T follicular helper cell (primary cell): ENCODE measurements at regions not wholly inside any gene's neighbourhood (a gene's known extent, or its start where the extent isn't known, plus 50 kb on each side); places are given as distances from the start of the nearest gene placed in this dataset.

Source experiments
- DNase-seq: peaks from one replicate; pipeline ENCODE4 v3.0.0-alpha.2; 2020; ENCODE audit warnings: low read depth

- no peak for DNase-seq
These were observed 356.3 kb upstream of the PROK2 start for GRCh38 chr3:72141264-72141663.

DNA sequence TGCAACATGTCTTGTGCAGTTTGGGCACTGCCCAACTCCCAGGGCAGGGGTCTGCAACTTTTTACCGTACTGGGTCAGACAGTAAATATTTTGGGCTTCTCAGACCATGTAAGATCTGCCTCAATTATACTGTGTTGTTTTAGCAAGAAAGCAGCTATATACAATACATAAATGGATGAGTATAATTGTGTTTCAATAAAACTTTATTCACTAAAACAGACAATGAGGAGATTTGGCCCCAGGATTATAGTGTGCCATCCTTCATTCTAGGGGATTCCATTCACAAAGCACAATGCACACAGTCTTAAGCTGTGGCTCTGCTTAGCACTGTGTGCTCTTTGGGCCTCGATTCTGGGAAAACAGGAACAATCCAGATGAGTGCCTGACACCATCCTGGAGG is 354.4 kb upstream of the PROK2 start:
- no peak for DNase-seq

DNA sequence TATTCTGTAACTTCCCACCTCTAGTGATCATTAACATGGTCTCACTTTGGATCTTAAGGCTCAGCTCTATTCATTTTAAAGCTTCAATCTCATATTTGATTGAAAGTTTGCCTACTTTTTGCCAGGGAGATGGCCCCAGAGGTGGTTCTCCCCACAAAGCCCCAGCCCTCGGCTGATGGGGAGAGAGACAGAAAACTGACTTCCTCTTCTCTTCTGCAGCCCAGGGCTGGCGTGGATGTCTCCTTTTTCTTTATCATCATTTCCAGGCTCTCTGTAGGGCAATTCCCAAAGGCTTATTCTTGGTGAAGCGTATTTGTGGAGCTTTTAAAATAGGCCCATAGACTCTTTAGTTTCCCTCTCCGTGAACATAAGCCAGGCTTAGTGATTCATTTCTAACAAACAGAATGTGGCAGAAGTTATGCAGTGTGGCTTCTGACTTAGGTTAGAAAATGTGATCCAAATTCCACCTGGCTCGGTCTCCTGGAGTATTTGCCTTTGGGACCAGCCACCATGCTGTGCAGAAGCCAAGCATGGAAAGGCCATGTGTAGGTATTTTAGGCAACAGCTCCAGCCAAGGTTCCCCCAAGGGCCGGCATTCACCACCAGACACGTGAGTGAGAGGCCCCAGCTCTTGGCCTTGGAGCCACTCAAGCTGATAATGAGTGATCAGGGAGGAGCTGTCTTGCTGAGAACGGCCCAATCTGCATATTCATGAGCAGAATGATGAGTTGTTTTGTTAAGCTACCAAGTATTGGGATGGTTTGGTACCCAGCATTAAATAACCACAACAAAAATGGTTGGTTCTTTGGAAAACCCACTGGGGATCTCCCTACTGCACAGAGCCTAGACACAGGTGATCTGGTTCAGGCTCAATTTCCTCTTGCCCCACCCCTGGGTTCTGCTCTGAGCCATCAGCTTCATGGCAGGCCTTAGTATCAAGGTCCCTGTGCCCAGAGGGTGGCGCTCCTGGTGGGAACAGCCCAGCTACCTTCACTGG is 353.2 kb upstream of the PROK2 start:
- no peak for DNase-seq

DNA sequence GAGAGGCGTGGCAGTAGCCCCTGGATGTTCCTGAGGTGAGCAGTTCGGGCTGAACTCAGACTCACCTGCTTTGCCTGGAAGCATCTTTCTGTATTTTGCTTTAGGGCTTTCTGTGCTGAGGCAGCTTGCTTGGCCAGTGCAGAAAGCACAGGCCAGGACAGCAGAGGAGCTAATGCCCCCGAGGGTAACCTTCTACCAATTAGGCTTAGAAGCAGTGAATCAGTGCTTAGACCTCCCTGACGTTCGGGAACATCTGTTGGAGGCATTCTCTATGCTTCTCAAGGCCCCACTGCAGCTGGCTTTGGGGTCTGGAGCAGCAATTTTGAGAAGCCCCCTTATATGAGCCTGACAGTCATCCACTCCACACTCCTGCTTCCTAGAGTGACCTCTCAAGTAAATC is 350.7 kb upstream of the PROK2 start:
- DNase-seq, result no peak

DNA sequence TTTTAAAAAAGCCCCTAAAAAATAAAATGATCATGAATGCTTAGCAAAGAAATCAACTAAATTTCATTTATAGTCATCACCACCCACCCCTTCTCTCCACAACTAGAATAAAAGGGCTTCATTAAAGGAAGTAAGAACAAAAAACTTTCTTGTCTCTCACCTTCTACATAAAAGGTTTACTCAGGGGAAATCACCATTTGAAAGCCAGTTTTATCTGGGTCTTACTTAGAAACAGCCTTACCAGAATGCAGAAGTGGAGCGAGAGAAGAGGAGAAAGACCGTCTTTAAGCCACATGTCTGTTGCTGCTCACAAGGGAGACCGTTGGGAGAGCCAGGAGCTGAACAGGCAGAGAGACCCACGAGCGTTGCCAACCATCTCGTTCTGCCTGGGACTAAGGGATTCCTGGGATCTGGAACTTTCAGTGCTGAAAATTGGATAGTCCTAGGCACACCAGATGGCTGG is 350.1 kb upstream of the PROK2 start:
- no peak for DNase-seq

DNA sequence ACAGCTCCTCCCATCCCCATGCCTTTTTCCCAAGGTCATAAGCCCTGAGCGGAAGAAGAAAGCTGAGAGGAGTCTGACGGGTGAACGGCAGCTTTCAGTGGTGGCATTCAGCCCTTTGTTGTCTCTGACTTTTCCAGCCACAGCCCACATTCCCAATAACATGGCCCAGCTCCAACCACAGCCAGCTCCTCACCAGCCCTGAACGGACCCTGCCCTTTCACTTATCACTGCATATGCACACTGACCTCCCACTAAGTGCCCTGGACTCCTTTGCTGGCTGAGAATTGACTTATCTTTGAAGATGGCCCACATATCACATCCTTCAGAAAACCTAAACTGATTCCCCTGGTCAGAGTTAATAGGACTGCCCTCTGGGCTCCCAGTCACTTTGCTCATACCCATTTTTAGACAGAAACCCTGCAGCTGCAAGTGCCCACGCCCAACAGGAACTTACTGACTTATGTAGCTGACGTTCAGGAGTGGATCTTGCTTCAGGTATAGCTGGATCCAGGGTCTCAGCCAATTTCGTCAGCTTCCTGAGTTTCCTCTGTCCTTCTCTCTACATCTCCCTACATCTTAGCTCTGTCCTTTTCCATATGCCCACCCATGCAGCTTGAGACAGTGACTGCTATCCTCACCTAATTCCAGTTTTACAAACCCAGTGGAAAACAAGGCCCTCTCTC is 348.5 kb upstream of the PROK2 start:
- no peak for DNase-seq

- DNase-seq, result no peak
These were observed 347.0 kb upstream of the PROK2 start for GRCh38 chr3:72131899-72132298.

GRCh38 chr3:72130565-72130964 is 345.6 kb upstream of the PROK2 start:
- DNase-seq, result no peak

GRCh38 chr3:72129501-72130094 is 344.6 kb upstream of the PROK2 start:
- DNase-seq, result no peak

GRCh38 chr3:72128921-72129320 is 344.0 kb upstream of the PROK2 start:
- no peak for DNase-seq

DNA sequence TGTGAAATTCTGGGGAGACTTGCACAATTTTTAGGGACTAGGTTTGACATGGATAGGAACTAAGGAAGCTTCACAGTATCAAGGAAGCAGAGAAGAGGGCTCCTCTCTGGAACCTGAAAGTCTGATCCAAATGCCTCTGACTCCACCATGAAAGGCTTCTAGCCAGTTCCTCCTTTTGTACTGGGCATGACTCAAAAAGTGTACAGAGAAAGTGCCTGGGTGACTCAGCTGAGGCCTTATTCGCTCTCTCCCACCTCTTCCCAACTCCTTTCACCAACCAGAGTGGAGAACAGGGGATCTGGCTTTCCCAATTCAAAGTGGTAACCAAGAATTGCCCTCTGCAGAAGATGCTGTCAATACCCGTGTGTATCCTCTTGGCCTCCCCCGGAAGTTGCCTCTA is 342.9 kb upstream of the PROK2 start:
- no peak for DNase-seq

DNA sequence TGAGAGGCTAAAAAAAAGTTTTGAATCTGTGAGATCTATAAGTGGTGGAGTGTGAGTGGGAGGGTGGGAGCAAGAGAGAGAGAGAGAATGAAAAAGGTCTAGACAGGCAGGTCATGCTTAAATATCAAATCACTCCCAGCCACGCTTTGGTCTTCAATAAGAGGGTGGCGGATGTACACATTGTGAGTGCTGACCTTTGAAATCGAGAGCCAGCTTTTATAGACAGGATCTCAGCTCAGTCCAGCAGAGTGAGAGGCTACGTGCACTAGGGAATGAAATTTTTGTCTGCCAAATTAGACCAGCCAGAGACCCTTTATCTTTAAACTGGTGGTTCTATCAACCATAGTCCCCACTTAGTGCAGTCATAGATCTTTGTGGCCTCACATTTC is 342.3 kb upstream of the PROK2 start:
- no peak for DNase-seq

- no peak for DNase-seq
These were observed 341.7 kb upstream of the PROK2 start for GRCh38 chr3:72126441-72127223.

GRCh38 chr3:72123908-72124441 is 339.0 kb upstream of the PROK2 start:
- no peak for DNase-seq

GRCh38 chr3:72120806-72121778 is 336.1 kb upstream of the PROK2 start:
- DNase-seq, result no peak

- no peak for DNase-seq
These were observed 335.1 kb upstream of the PROK2 start for GRCh38 chr3:72120039-72120438.

- no peak for DNase-seq
These were observed 333.7 kb upstream of the PROK2 start for GRCh38 chr3:72118628-72119027.

GRCh38 chr3:72116226-72116625 is 331.3 kb upstream of the PROK2 start:
- DNase-seq, result no peak

DNA sequence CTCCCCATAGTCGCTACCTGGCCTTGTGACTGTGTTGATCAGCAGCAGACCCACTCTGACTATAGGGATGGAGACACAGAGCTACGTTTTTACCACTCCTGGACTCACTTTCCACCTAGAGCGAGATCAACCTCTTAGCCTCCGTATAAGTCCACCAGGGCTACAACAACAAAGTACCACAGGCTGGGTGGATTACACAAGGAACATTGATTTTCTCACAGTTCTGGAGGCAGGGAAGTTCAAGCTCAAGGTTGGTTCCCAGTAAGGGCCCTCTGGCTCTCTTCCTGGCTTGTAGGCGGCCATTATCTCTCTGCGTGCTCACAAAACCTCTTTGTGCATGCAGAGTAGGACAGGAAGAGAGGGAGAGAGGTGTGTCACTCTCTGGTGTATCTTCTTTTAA is 330.4 kb upstream of the PROK2 start:
- no peak for DNase-seq

DNA sequence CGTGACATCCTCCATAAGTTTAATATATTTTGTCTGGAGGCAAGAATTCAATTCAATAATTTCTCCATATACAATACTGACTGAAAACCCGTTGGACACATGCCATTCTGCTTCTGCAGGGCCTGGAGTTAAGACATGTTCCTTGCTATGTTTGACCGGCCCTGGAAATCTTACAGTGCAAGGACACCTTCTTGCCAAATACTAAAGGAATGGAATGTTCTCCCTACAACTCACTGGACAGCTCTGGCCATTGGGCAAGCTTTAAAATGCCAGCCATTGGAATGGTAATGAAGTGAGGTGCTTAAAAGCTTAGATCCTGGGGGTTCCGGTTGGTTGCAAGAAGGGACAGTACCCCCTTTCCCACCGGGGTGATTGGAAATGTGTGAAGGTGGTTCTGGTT is 329.8 kb upstream of the PROK2 start:
- DNase-seq, result no peak
